Pancreas (tissue), 10 donors: ENCODE measurements at regions not wholly inside any gene's neighbourhood (a gene's known extent, or its start where the extent isn't known, plus 50 kb on each side); places are given as distances from the start of the nearest gene placed in this dataset.
"Not testable (repeated sequence)": the region's sequence is repeated elsewhere in the genome, so short reads cannot be mapped to it uniquely, and the experiment has no call there.

Experiments used
- ATAC-seq, 4 donors: fragments of 200-7000 bp; cut with Tn5 transposase; one replicate each; pipeline versions ENCODE4 v1.8.0 to v1.9.1; 2020; ENCODE audit warnings: mild to moderate bottlenecking in 4 of 4, moderate library complexity in 4 of 4
- DNase-seq, 6 donors: peaks; one replicate each; pipeline ENCODE4 v3.0.0-alpha.2; 2020
- FAIRE-seq: peaks from 2 replicates; lab custom pipeline; 2012; peaks lifted over from hg19 to GRCh38; lab: Jason Lieb, UNC
- H3K27ac ChIP-seq, 4 donors: fragments of 200-600 bp; sonication (generic); 1 replicate in 3 of 4; 2 replicates in 1 of 4; pipeline versions ENCODE4 v1.5.0 to v1.8.0; 2020
- H3K27me3 ChIP-seq, 4 donors: fragments of 200-600 bp; one replicate each; pipeline ENCODE4 v1.8.0; 2021
- H3K36me3 ChIP-seq, 3 donors: fragments of 200-600 bp; sonication (generic) in 1 of 3; one replicate each; pipeline versions ENCODE4 v1.5.0 to v1.8.0; 2020 to 2021
- H3K4me1 ChIP-seq, 3 donors: fragments of 200-600 bp; one replicate each; pipeline ENCODE4 v1.8.0; 2021
- H3K4me3 ChIP-seq, 4 donors: fragments of 200-600 bp; sonication (generic) in 2 of 4; one replicate each; pipeline versions ENCODE4 v1.5.0 to v1.8.0; 2020 to 2021
- H3K9me3 ChIP-seq, 4 donors: fragments of 200-600 bp; one replicate each; pipeline ENCODE4 v1.8.0; 2021
- CTCF ChIP-seq, 4 donors: fragments of 200-600 bp; sonication (generic) in 3 of 4; IDR thresholded peaks; one replicate each; pipeline versions ENCODE4 v1.5.0 to v1.8.0; 2021; ENCODE audit warnings: antibody characterized with exemption in 4 of 4
- WGBS, 2 donors: extraction: QIAGEN DNeasy Blood & Tissue Kit; methylation state at CpG; one replicate each; pipeline ENCODE4 v1.1.7; 2013; 5-methylcytosine and 5-hydroxymethylcytosine counted together
- intact Hi-C, 3 donors: fragments of 100-400 bp; cut with DNase I; formaldehyde crosslinking; loops; one replicate each; pipeline versions ENCODE4 v1.11.1 to v1.14.2; 2022
- donor health status: healthy with polysubstance abuse.
- donor health status: DM: no; HTN: no; CAD: no; lungs with moderate emphysema.
- donor health status: DM: no; HTN: no; CAD: no.
- donor health status: control.
- donor health status: control.
- donor health status: Bipolar disorder and iron deficiency.
- donor health status: DM: yes; HTN: yes; CAD: no.
- donor health status: DM: no; HTN: no; CAD: no.
- donor health status: DM: no; HTN: no; CAD: no.
- donor health status: DM: yes; HTN: yes; CAD: no.

- Histone ChIP-seq H3K4me1 (no peaks in the 10 kb centered on the region), H3K36me3 (no peaks in the 10 kb centered on the region), H3K27me3 (no peaks in the 10 kb centered on the region), H3K4me3 (no peak overlapping the region), H3K9me3 (no peaks in the 10 kb centered on the region), H3K27ac (no peak overlapping the region)
- intact Hi-C loops: no loop called here
- DNase-seq: no peak
- 88 to 94% methylated on average over 5 of the region's 5 CpGs for WGBS, 2 donors
- peak; percentile 45 for FAIRE-seq
- no peak for TF ChIP-seq CTCF (IDR thresholded peaks at IDR 0.05)
- no peak for ATAC-seq
Measured at GRCh38 chr6:113370508-113371502, 486.3 kb upstream of the MARCKS start.

- ATAC-seq, intact Hi-C loops, H3K4me1 ChIP-seq, H3K4me3 ChIP-seq, FAIRE-seq, H3K27me3 ChIP-seq, H3K27ac ChIP-seq, H3K36me3 ChIP-seq, H3K9me3 ChIP-seq, DNase-seq: not testable (repeated sequence)
- 84 to 89% methylated on average over 2 of the region's 2 CpGs for WGBS, 2 donors
Measured at GRCh38 chr6:113375466-113375865, 481.7 kb upstream of the MARCKS start.

- intact Hi-C loops: no loop called here
- ATAC-seq: no peak
- FAIRE-seq: no peak
Measured at GRCh38 chr6:113375950-113376846, 480.9 kb upstream of the MARCKS start.

GRCh38 chr6:113376847-113377165 lies 480.3 kb upstream of the MARCKS start:
- Histone ChIP-seq H3K4me3 (no peak overlapping the region), H3K4me1 (no peaks in the 10 kb centered on the region), H3K36me3 (no peaks in the 10 kb centered on the region), H3K27ac (no peak overlapping the region), H3K9me3 (no peaks in the 10 kb centered on the region), H3K27me3 (no peaks in the 10 kb centered on the region)
- ATAC-seq (no peak), DNase-seq (no peak), FAIRE-seq (no peak)
- no peak for TF ChIP-seq CTCF (IDR thresholded peaks at IDR 0.05)
- WGBS, 2 donors: 78 to 94% methylated on average over 1 of the region's 1 CpG
- intact Hi-C loops: no loop called here

More at GRCh38 chr6:113375950-113376846, 480.9 kb upstream of the MARCKS start:
- Histone ChIP-seq H3K27me3 (no peaks in the 10 kb centered on the region), H3K27ac (no peak overlapping the region), H3K4me3 (no peak overlapping the region), H3K4me1 (no peaks in the 10 kb centered on the region), H3K9me3 (no peaks in the 10 kb centered on the region), H3K36me3 (no peaks in the 10 kb centered on the region)
- WGBS, 2 donors: 83 to 85% methylated on average over 7 of the region's 7 CpGs
- no peak for TF ChIP-seq CTCF (IDR thresholded peaks at IDR 0.05)
- no peak for DNase-seq

GRCh38 chr6:113377362-113377942 lies 479.7 kb upstream of the MARCKS start:
- intact Hi-C loops: no loop called here
- no peak overlapping the region for H3K4me3 ChIP-seq
- no peak for FAIRE-seq
- no peak for TF ChIP-seq CTCF (IDR thresholded peaks at IDR 0.05)
- H3K27me3 ChIP-seq: no peaks in the 10 kb centered on the region
- 90 to 93% methylated on average over 4 of the region's 4 CpGs for WGBS, 2 donors
- no peak for ATAC-seq
- no peaks in the 10 kb centered on the region for H3K4me1 ChIP-seq
- no peaks in the 10 kb centered on the region for H3K9me3 ChIP-seq
- no peak for DNase-seq
- no peak overlapping the region for H3K27ac ChIP-seq
- H3K36me3 ChIP-seq: no peaks in the 10 kb centered on the region
